H1 (cell line): ENCODE measurements at regions not wholly inside any gene's neighbourhood (a gene's known extent, or its start where the extent isn't known, plus 50 kb on each side); places are given as distances from the start of the nearest gene placed in this dataset.

Source experiments
- RXRA ChIP-seq: IDR thresholded peaks from 2 replicates; pipeline ENCODE4 v1.6.1; 2011; ENCODE audit warnings: low read depth, mild to moderate bottlenecking, low read length, moderate library complexity; ENCODE audit not compliant: insufficient read depth
- SRF ChIP-seq: IDR thresholded peaks from 2 replicates; pipeline ENCODE4 v1.6.1; 2011; ENCODE audit warnings: mild to moderate bottlenecking, low read depth, low read length, moderate library complexity

- TF ChIP-seq SRF (no peak), RXRA (no peak)
Observed at GRCh38 chr13:47831265-47831664, 169.8 kb downstream of the SUCLA2 start (continued).
